Adrenal gland (tissue), 9 donors: ENCODE measurements at regions not wholly inside any gene's neighbourhood (a gene's known extent, or its start where the extent isn't known, plus 50 kb on each side); places are given as distances from the start of the nearest gene placed in this dataset.
"Not testable (repeated sequence)": the region's sequence is repeated elsewhere in the genome, so short reads cannot be mapped to it uniquely, and the experiment has no call there.

ENCODE experiments used
- DNase-seq, 7 donors: peaks; one replicate each; pipeline ENCODE4 v3.0.0-alpha.2; 2019 to 2020
- H3K27ac ChIP-seq, 5 donors: fragments of 200-600 bp; sonication (generic) in 4 of 5; 1 replicate in 3 of 5; 2 replicates in 2 of 5; pipeline versions ENCODE4 v1.5.1 to v1.8.0; 2016 to 2020; ENCODE audit warnings: mild to moderate bottlenecking in 1 of 5
- H3K27me3 ChIP-seq: fragments of 200-600 bp; 2 replicates; pipeline ENCODE4 v1.8.0; 2021
- H3K36me3 ChIP-seq, 2 donors: fragments of 200-600 bp; replicated peaks in 1 of 2; 1 replicate in 1 of 2; 2 replicates in 1 of 2; pipeline versions ENCODE4 v1.5.1 to v1.8.0; 2018 to 2022
- H3K4me1 ChIP-seq, 2 donors: fragments of 200-600 bp; replicated peaks in 1 of 2; 1 replicate in 1 of 2; 2 replicates in 1 of 2; pipeline versions ENCODE4 v1.5.1 to v1.8.0; 2018 to 2021
- H3K4me3 ChIP-seq, 4 donors: fragments of 200-600 bp; sonication (generic) in 3 of 4; one replicate each; pipeline ENCODE4 v1.5.1; 2016 to 2018
- H3K9me3 ChIP-seq, 3 donors: fragments of 200-600 bp; sonication (generic) in 1 of 3; replicated peaks in 1 of 3; 1 replicate in 2 of 3; 2 replicates in 1 of 3; pipeline versions ENCODE4 v1.5.1 to v1.8.0; 2016 to 2021
- CTCF ChIP-seq, 6 experiments: fragments of 450-650 bp in 4 of 6; fragments of 200-600 bp in 2 of 6; sonication (generic) in 1 of 6; IDR thresholded peaks; 1 replicate in 5 of 6; 2 replicates in 1 of 6; pipeline versions ENCODE4 v1.5.1 to v1.8.0; 2016 to 2021; ENCODE audit warnings: antibody characterized with exemption in 6 of 6, mild to moderate bottlenecking in 2 of 6, moderate library complexity in 1 of 6
- POLR2A ChIP-seq, 2 donors: fragments of 450-650 bp; IDR thresholded peaks; one replicate each; pipeline ENCODE4 v1.6.1; 2017; ENCODE audit warnings: antibody characterized with exemption in 2 of 2, mild to moderate bottlenecking in 2 of 2, moderate library complexity in 1 of 2
- WGBS, 4 donors: extraction: QIAGEN DNeasy Blood & Tissue Kit in 2 of 4; methylation state at CpG; one replicate each; pipeline versions ENCODE4 v1.1.5 to v1.1.7; 2013 to 2017; 5-methylcytosine and 5-hydroxymethylcytosine counted together
- intact Hi-C, 2 donors: fragments of 100-400 bp; cut with DNase I; formaldehyde crosslinking; loops; one replicate each; pipeline versions ENCODE4 v1.14.1 to v1.15.0; 2022 to 2023
- donor health status: healthy with polysubstance abuse.
- donor health status: Bipolar disorder and iron deficiency.
- donor health status: DM: yes; HTN: yes; CAD: no.
- donor health status: DM: no; HTN: no; CAD: no.
- donor health status: DM: no; HTN: no; CAD: no.

- no peak overlapping the region for H3K4me3 ChIP-seq
- no peak overlapping the region for H3K27ac ChIP-seq
- WGBS, 4 donors: 73 to 93% (median 80%) methylated on average over 6 of the region's 6 CpGs
- H3K27me3 ChIP-seq: no peaks in the 10 kb centered on the region
- no peak for DNase-seq
- intact Hi-C loops: no loop called here
- TF ChIP-seq CTCF (IDR thresholded peaks at IDR 0.05) (no peak), POLR2A (IDR thresholded peaks at IDR 0.05) (no peak)
- H3K36me3 ChIP-seq: no peaks in the 10 kb centered on the region
- no peaks in the 10 kb centered on the region for H3K9me3 ChIP-seq
- no peaks in the 10 kb centered on the region for H3K4me1 ChIP-seq
Measured at GRCh38 chr12:47367912-47368537, 288.3 kb upstream of the AMIGO2 start.

GRCh38 chr12:47366579-47366978 lies 286.8 kb upstream of the AMIGO2 start:
- H3K27me3 ChIP-seq: no peaks in the 10 kb centered on the region
- TF ChIP-seq POLR2A (IDR thresholded peaks at IDR 0.05) (no peak), CTCF (IDR thresholded peaks at IDR 0.05) (no peak)
- no peaks in the 10 kb centered on the region for H3K36me3 ChIP-seq
- H3K9me3 ChIP-seq: no peaks in the 10 kb centered on the region
- H3K4me3 ChIP-seq: no peak overlapping the region
- 90 to 96% (median 94%) methylated on average over 2 of the region's 2 CpGs for WGBS, 4 donors
- DNase-seq: no peak
- H3K27ac ChIP-seq: no peak overlapping the region
- no peaks in the 10 kb centered on the region for H3K4me1 ChIP-seq
- intact Hi-C loops: no loop called here

GRCh38 chr12:47366157-47366556 lies 286.4 kb upstream of the AMIGO2 start:
- Histone ChIP-seq H3K27me3 (no peaks in the 10 kb centered on the region), H3K9me3 (no peaks in the 10 kb centered on the region), H3K27ac (no peak overlapping the region), H3K4me1 (no peaks in the 10 kb centered on the region), H3K36me3 (no peaks in the 10 kb centered on the region), H3K4me3 (no peak overlapping the region)
- TF ChIP-seq CTCF (IDR thresholded peaks at IDR 0.05): no peak
- TF ChIP-seq POLR2A (IDR thresholded peaks at IDR 0.05): no peak
- 85 to 89% (median 87%) methylated on average over 2 of the region's 2 CpGs for WGBS, 4 donors
- no peak for DNase-seq
- intact Hi-C loops: no loop called here

- H3K36me3 ChIP-seq, H3K9me3 ChIP-seq, H3K4me3 ChIP-seq, H3K27ac ChIP-seq, H3K4me1 ChIP-seq, DNase-seq, intact Hi-C loops, H3K27me3 ChIP-seq: not testable (repeated sequence)
- WGBS, 4 donors: 80 to 83% (median 82%) methylated on average over 7 of the region's 7 CpGs
Measured at GRCh38 chr12:47365443-47366076, 285.8 kb upstream of the AMIGO2 start.

GRCh38 chr12:47364261-47364660 lies 284.5 kb upstream of the AMIGO2 start:
- TF ChIP-seq POLR2A (IDR thresholded peaks at IDR 0.05) (no peak), CTCF (IDR thresholded peaks at IDR 0.05) (no peak)
- no peak for DNase-seq
- H3K4me3 ChIP-seq: no peak overlapping the region
- no peak overlapping the region for H3K27ac ChIP-seq
- H3K36me3 ChIP-seq: no peaks in the 10 kb centered on the region
- peaks cover 0 to 3% of the 10 kb centered on the region in 2 donors for H3K4me1 ChIP-seq
- intact Hi-C loops: no loop called here
- WGBS, 4 donors: 92 to 99% (median 96%) methylated on average over 2 of the region's 2 CpGs
- no peaks in the 10 kb centered on the region for H3K27me3 ChIP-seq
- H3K9me3 ChIP-seq: no peaks in the 10 kb centered on the region
